ENCODE measurements at regions not wholly inside any gene's neighbourhood (a gene's known extent, or its start where the extent isn't known, plus 50 kb on each side); places are given as distances from the start of the nearest gene placed in this dataset.
"Not testable (repeated sequence)": the region's sequence is repeated elsewhere in the genome, so short reads cannot be mapped to it uniquely, and the experiment has no call there.

DNA sequence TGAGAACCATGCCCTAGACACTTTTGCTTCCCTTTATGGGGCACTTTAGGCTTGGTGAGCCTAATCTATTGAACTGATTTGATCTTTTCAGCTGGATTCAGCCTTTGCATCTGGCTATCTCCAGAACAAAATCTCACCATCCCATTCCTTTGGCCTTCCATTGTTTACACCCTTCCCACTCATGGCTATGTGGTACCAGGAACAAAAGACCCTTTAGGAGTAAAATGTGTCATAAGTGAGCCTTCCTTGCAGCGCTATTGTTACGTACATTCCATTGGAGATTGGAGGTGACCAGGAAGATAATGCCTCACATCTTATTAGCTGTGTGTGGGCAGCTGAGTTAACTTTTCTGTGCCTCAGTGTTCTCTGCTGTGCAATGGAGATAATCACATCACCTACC is 188.4 kb downstream of the SATB1 start:
- DNase-seq: no peak

DNA sequence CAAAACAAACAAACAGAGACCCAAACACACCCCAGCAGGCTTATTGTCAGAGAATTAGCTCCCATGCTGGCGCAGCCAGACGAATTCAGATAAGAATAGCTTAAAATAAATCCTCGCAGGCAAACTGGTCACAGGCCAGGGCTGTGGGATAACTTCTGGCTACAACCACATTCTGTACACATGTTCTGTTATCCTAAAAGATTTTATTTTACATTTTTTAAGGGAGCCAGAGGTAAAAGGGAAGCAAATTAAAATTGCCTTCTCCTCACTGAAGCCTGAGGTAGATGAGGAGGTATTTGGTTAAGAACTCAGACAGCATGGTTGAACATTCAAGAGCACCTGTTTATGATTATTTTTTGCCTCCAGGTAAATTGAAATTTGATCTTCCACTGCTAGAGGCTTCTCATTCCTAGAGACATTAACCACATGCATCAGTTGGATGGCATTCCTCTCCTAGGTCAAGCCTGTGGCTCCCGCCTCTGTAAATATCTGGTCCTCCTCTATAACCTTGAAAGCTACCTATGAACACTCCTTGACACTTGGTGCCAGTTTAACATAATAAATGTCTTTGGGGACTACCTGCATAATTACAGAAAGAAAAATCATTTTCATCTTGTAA is 190.3 kb downstream of the SATB1 start:
- no peak for DNase-seq

DNA sequence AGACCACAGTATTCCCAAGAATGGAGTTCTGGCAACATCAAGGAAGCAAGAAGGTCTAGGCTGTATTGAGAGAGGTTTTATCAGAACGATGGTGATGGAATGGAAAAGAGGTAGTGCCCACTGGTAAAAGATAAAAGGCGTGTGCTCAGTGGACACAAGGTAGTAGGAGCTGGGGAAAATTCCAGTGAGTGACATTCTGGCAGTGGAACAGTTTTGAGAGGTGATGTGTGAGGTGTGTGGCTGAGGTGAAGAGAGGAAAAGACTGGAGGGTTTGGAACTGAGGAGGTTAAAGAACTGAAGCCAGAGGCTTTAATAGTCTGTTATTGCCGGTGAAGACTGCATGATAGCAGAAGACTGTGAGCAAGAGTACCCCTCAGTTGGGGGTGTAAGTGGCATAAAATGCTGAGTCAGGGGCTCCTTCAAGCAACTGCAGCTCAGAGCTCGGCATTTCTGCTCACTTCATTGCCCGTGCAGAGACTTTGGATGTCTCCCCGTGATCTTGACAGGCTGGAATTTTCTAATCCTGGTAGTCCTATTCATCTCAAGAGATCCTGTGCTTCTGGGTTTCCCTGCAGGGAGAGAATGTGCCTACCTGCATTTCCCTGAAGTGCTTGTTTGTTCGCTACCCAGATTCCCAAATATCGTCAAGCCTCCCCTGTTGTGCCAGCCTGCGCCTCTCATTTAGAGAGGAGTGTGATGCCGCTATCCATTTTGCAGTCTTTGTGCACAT is 191.0 kb downstream of the SATB1 start:
- DNase-seq: no peak

DNA sequence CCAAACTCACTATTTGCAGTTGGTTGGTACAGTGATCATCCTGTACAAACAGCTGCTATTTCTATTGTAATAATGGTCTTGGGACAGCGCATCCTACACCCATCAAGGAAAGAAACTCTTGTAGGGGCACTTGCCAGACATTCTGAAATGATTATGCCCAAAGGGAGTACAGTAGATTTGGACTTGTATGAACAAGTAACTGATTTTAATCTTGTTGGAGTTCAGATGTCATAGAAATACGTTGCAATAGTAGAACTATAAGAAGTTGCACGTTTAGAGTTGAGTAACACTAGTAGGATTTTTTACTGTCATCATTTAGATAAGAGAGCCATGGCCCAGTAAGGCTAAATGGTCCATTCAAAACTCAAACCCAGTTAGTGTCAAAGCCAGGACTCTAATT is 192.8 kb downstream of the SATB1 start:
- DNase-seq: no peak

DNA sequence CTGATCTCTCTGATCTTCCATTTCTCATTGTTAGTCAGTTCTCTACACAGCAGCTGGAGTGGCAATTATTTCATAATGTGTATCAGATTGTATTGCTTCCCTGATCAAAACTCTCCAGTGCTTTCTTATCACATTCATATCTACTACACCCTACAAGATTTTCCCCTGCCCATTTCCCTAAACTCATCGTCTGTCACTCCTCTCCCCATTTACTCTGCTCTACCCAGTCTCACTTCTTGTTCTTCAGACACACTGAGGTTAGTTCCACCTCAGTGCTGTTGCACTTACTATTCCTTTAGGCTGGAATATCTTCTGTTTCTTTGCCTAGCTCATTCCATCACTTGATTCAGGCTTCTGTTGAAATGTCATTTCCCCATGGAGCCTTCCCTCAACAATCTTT is 197.1 kb downstream of the SATB1 start:
- DNase-seq: no peak

DNA sequence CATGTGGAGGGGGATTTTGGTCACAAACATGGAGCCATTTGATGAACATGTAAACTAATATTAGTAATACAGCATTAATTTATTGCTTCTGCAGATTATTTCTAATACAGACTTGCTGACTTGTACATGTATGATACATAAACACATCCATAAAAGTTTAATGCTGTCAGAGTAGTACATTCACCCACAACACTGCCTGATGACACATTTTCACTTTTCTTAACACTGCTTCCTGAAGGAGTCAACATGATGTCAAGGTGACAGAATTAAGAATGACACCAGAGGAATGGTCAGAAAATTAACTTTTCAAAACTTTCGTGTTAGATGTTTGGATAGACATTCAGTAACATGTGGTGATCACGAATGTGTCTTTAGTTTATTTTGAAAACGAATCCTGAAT is 199.4 kb downstream of the SATB1 start:
- no peak for DNase-seq

DNA sequence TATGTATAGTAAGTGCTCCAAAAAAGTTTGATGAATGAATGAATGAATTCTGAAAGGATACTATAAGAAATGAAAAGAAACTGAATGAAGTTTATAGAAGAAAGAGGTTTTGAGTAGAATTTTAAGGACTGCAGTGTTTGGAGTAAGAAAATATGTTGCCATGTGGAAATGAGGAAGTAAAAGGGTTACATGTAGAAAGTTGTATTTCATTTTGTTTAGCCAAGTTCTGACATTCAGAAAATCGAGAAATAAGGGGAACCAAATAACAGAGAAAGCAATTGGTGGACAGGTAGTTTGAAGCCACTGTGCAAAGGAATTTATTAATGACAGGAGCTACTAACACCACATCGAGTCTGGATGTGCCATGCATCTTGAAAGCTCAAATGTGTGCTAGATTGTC is 200.7 kb downstream of the SATB1 start:
- no peak for DNase-seq

DNA sequence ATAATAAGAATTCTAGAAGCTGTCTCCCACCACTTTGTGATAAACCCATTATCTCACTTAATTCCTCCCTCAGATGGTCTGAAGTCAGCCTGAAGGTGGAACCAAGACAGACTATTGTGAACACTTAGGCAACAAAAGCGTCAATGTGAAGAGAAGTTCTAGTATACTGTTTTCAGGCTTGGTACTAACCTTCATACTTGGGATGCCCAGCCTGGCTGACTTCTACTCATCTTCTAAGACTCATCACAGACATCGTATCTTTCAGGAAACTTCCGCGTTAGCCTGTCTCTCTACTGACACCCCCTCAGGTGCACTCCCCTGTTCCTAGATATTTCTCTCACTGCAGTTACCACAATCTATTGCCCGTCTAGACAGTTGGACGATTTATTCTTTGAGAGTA is 201.2 kb downstream of the SATB1 start:
- no peak for DNase-seq

DNA sequence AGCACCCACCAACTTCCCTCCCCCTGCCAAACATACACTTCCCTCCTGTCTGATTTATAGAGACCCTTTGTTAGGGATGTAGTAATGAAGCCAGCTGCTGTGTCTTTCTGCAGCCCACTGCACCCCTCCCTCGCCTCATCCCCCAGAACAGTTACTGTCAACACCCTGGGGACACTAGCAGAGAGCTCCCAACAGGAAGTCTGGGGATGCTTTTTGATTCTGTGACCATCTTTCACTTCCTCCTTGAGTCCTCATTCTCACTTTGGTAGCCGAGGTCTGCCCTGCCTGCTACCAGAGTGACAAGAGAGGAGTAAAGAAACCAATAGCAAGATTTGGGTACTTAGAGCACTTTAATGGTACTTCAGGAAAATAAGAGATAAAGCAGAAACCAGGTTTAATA is 201.6 kb downstream of the SATB1 start:
- no peak for DNase-seq

DNA sequence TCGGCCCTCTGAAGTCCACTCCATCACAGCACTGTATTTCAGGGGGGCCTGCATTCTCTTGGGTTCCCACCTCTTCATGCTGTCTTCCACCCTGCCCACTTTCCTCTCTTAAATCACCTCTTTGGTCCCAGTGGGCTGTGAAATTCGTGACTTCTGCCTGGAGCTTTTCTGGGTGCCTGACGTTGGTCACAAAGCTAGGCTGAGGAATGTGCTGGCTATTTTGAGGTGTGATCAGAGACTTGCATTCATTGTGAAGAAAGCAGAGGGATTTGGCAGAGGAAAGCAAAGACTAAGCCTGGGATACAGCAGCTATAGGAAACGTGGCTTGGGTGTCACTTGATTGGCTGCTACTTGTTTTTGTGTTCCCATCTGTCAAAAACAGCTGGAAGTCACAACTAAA is 202.5 kb downstream of the SATB1 start:
- DNase-seq: no peak

DNA sequence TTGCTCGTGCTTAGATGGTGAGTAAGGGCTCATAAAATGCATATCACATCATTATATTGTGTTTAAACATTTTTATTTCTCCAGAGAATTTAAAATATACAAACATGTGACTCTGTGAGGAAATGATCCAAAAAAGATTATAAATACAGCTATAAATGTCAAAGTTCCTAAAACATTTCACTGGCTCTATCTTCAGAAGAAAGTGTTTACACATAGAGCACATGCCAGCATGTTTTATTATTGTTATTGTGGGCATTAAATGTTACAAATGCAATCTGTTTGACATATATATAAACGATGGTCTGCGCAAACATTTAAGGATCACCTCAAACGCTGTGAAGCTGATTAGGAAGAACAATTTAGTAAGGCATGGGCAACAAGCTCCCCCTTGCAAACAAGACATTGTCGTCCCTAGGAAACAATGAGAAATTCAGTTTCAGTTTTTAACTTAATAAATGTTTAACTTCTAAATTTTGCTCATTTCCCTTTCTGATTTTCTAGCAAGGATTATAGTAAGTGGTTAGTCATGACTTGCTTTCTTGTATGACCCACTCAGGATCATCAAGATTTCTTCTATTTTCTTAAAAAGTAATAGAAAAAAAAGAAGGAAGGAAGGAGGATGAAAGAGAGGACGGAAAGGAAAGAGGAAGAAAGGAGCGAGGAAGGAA is 207.5 kb downstream of the SATB1 start:
- DNase-seq: no peak

DNA sequence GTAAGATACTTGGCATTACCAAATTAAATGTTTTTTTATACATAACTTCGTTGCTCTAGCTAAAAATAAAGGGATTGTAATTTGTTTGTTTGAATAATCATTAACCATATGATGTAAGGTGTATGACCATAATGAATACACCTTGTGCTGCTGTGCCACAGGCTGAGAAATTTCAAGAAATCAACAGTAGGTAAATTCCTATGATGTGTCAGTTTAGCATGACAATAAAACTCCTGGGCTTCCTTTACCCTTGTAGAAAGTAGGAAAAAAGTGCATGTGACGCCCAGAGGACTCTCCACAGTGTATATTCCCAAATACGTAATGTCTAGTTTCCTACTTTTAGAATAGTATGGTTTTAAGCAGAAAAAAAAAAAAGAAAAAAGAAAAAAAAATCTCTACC is 208.1 kb downstream of the SATB1 start:
- DNase-seq: no peak

DNA sequence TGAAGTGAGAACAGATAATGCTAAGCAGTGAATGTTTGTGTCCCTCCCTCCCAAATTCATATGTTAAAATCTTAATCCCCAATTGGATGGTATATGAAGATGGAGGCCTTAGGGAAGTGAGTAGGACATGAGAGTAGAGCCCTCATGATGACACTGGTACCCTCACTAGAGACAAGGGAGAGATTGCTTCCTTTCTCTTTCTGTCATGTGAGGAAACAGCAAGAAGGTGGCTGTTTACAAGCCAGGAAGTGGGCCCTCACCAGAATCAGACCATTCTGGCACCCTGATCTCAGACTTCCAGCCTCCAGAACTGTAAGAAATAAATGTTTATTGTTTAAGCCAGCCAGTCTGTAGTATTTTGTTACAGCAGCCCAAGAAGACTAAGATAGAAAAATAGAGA is 209.5 kb downstream of the SATB1 start:
- DNase-seq: no peak

DNA sequence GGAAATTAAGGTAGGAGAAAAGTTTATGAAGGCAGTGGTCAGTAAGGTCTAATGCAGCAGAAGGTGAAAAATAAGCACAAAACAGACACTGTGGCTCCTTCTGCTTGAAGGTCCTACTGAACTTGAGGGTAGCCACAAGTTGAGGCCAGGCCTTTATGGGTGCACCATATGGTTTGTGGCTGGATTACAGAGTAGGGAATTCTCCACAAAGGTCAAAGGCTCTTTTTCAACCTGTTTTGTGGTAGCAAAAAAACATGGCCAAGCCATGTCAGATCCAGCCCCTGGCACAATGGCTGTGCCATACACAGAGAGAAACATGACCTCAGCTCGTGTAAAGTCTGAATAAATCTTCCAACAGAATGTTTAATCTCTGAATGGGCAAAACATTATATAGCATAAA is 214.0 kb downstream of the SATB1 start:
- DNase-seq: no peak

DNA sequence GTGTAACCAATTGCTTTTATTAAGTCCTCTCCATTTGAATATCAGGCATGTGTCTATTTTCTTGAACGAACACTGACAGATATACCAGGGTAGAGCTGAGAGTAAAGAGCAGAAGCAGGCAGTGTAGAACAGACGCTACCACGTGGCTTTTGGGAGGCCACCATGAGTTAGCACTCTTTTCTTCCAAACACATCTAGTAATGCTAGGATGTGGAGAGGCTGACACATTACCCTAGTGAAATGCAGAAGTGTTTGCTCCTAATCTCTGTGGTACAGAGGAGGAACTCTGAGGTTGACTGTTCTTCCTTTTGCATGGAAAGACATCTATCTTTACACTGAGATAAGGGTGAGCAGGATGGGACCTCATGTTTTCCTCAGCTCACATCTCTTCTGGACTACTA is 216.3 kb downstream of the SATB1 start:
- DNase-seq: no peak

DNA sequence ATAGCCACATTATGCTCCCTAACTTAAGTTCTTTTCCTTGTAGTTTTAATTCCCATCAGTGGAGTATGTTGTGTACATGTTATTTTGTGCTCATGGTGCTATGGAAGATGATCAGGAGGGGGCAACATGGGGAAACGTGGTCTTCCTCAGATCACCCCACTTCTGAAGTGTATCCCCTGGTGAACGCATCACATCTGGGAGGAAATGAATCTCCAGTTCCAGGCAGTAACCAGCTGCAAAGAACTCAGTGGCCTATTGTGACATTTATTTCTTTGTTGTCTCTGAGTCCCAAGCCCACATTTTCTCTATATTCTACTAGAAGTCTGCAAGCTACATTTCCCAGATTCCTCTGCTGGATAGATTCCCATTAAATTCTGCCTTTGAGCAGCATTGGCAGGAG is 217.0 kb downstream of the SATB1 start:
- no peak for DNase-seq

DNA sequence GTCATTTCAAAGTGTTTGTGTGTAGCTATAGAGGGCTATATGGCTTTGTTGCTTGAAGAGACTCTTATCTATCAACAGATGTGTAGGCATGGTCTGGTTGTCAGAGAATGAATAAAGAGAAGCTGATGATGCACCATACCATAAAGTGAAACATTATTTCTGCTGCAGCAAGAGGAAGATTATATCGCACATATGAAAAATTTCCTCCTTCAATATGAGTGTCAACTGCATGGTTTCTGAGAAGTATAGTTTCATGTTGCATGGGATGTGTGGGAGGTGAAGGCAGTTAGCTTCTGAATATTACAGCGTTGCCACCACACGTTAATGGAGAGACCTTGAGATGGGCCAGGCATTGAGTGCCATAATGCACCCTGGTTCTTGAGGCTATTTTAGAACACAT is 217.9 kb downstream of the SATB1 start:
- DNase-seq: no peak

DNA sequence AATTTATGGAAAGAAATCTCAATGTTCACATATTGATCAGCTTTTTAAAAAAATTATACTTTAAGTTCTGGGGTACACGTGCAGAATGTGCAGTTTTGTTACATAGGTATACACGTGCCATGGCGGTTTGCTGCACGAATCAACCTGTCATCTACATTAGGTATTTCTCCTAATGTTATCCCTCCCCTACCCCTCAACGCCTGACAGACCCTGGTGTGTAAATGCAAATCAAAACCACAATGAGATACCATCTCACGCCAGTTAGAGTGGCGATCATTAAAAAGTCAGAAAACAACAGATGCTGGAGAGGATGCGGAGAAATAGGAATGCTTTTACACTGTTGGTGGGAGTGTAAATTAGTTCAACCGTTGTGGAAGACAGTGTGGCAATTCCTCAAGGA is 219.4 kb downstream of the SATB1 start:
- DNase-seq: not testable (repeated sequence)

DNA sequence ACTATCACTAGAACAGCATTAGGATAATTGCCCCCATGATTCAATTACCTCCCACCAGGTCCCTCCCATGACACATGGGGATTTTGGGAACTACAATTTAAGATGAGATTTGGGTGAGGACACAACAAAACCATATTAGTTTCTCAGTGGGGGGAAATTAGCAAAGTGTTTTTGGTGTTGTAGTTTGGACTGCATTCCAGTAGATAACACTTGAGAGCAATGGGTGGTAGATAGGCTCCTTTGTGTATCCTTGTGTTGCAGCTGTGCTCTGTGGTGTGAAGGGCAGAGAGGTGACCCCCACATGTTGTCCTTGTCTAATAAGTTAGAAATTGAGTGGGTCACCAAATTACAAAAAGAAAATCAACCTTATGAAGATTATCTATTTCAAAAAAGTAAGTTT is 223.8 kb downstream of the SATB1 start:
- DNase-seq: no peak

DNA sequence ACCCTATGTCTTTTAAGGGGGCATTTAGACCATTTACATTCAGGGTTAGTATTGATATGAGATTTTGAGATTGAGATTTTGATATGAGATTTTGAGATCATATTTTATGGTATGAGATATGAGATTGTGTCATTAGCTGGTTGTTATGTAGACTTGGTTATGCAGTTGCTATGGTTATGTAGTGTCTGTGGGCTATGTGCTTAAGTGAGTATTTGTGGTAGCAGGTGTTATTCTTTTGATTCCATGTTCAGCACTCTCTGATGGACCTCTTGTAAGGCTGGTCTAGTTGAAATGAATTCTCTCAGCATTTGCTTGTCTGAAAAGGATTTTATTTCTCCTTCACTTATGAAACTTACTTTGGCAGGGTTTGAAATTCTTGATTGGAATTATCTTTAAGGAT is 225.4 kb downstream of the SATB1 start:
- DNase-seq: no peak

DNA sequence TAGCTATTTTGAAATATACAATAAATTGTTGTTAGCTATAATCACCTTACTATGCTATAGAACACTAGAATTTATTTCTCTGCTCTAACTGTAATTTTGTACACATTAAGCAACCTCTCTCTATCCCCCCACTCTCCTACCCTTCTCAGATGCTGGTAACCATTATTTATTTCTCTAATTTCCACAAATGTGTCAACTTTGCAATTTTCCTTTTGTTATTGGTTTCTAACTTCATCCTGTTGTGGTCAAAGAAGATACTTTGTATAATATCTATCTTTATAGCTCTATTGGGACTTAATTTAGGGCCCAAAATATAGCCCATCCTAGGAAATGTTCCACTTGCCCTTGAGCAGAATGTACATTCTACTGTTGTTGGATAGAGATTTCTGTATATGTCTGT is 229.3 kb downstream of the SATB1 start:
- no peak for DNase-seq

DNA sequence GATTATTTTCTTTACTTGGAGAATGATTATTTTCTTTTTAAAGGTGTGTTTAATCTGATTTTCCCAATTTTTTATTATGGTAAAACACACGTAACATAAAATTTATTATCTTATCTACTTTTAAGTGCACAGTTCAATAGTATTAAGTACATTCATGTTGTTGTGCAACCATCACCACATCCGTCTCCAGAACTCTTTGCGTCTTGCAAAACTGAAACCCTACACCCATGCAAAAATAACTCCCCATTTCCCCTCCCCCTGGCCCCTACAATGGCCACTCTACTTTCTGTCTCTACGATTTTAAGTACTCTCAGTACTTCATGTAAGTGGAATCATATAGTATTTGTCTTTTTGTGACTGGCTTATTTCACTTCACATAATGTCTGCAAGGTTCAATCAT is 230.7 kb downstream of the SATB1 start:
- DNase-seq: no peak

DNA sequence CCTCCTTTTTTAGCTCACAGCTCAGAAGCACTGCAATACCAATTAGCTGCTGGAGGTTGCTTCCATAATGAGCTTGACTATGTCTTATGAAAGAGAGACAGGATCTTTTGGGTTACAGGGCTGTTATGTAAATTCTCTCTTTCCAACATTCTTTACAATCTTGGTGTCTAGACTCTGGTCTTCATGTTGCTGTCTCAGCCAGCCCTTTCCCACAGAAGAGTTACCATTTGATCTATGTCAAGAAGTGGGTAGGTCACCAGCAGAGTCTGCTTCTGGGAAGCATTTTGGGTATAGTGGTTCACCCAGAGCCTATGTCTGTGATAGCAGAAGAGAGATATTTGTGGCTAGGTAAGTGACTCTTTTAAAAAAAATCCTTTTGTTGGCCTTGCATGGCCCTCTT is 234.5 kb downstream of the SATB1 start:
- DNase-seq: peak in 1 of 2 experiments; percentile 1

DNA sequence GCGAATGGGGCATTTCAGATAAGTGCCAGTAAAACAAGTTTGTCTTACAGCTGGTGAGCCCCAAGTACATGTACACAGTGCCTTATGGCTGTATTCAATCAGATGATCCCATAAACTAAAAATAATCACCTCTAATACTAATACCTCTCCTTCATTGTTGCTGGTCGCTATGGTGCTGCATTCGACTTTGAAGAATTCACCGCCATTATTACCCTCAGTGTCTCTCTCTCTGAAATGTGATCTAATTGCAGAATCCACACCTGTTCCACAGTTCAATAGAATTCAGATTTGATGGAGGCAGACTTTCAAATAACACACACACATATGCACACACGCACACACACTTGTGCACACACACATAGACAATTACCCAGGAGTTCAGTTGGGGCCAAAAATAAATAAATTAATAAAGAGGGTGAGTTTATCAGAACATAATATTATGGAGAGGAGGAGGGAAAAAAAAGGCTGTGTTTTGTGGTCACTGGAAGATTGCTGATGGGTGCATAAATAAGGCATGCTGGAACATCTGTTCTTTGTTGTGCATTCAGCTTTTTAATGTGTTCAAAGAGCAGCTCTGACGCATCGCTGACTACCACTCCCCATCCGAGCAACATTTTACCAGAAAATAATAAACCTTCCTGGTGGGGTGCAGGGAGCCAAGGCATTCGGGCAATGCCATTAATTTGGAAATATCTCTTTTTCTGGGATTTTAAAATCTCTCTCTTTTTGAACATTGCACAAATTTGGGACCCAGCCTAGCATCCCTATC is 235.7 kb downstream of the SATB1 start:
- peak; percentile 2 to 9 for DNase-seq
